NOMO-1 (cell line): ENCODE measurements at regions not wholly inside any gene's neighbourhood (a gene's known extent, or its start where the extent isn't known, plus 50 kb on each side); places are given as distances from the start of the nearest gene placed in this dataset.

Experiments used
- DNase-seq, 2 experiments: peaks; one replicate each; lab custom pipeline; 2025; ENCODE audit not compliant: unreplicated experiment in 2 of 2; lab: John Stamatoyannopoulos, UW

DNA sequence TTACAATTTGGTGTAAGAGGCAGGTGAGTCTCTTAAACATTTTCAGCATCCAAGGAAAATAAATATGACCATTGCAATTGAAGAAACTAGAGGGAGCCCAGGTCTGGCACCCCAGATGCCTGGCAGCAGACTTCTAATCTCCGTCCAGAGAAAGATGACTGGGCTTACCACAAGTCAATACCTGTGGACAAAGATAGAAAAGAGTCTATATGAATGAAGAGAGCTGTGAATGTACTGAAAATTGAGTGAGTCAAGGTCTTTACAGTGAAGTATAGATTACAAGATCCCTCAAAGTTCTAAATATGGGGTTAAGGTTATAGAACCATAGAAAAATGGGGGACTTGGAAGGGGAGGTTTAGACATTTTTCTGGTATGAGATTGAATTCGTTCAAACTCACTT, 827.4 kb upstream of the NR2F2 start:
- DNase-seq, result no peak

DNA sequence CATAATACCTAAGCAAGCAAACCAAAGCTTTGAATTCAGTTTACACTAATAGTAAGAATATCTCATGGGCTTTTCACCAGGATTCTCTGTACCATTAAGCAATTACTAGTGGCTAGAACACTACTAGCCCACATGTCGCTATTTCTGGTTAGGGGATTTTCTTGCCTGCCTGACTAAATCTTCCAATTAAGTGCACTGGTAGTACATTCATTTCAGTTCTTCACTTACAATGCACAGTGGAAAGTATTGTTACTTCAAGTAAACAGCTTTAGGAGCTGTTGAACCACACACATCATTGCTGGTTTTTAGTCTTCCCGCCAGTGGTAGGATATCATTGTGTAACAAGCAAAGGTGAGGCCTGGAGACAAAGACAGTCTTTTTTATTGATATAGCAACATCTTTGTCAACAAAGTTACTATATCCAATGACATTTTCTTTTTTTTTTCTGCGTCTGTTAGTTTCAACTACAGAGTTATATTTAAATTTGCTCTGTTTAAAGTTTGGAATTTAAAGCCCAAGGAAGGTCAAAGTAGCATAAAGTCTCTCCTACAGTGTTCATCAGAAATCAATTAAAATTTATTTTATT, 826.8 kb upstream of the NR2F2 start:
- no peak for DNase-seq

DNA sequence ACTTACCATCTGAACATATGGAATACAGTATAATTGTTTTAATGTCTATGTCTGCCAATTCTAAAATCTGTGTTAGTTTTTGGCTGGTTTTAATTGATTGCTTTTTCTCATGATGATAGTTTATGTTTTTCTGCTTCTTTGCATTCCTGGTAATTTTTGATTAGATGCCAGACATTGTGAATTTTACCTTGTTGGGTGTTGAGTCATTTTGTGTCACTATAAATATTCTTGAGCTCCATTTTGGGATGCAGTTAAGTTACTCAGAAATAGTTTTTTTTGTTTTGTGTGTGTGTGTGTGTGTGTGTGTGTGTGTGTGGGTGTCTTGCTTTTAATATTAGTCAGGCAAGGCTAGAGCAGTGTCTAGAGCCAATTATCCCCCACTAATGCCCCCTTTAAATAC, 818.8 kb upstream of the NR2F2 start:
- no peak for DNase-seq

DNA sequence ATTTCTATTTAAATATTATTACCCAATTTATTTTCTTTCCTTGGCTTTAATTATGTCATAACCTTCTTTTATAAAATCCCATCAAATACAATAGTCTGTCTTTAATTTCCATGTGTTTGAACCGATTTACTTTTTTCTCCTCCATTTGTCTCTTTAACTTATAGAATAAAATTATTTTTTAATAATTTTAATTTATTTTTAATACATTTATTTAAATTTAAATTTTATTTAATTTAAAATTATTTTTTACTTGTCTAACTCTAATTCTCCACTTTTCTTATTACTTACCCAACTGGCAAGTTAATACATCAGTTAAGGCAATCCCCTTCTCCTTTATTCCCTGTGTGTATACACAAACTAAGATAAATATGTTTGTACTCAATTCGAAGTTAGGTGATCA, 817.6 kb upstream of the NR2F2 start:
- DNase-seq, result no peak

DNA sequence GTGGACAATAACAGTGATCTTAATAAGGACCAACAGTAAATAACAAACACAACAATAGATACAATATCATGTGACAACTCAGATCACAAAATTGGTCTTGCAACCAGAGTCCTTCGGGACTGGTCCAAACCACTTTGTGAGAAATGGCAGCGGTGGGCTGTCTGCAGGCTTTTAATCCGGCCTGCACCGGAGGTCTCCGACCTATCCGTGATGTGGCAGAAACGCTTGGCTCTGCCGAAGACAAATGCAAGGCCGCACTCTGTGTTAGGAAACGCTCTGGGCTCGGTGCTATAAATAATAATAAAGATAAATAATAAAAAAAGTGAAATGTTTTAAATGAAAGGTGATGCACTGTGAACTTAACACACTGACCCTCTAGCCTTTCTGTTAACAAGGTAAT, 810.6 kb upstream of the NR2F2 start:
- DNase-seq, result no peak

DNA sequence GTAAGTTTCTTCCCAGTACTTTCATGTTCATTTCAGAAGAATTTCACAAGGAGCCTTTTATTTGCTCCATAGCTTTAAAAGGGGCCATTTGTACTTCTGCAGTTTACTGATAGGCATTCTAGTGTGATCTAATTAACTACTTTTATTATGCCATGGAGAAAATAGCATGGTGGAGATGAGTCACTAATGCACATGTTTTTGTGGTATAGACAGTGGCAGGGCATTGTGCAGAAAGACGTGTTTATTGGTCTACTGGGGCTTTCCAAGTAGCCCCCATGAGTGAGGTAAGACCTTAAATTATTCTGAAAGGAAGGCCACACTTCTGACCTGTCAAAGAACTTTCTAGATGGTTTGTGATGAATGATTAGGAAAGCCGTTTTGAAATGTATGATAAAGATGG, 810.0 kb upstream of the NR2F2 start:
- no peak for DNase-seq

DNA sequence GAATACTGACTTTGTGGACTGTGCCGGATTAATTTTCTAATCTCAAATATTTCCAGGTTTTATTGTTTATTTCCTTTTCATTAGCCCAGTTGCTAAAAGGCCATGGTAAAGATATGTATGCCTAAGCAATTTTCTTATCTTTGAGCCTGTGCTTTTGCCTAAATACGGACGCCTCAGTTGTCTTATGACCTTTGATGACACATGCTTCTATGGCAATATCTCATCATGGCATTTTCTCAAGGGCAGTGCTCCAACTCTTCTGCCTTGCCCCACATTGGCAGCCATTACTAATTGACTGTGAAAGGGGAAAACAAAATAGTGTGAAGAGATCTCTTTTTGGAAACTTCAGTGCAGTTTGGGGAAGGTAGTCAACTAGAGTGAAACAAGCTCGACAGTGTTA, 809.6 kb upstream of the NR2F2 start:
- DNase-seq, result no peak

DNA sequence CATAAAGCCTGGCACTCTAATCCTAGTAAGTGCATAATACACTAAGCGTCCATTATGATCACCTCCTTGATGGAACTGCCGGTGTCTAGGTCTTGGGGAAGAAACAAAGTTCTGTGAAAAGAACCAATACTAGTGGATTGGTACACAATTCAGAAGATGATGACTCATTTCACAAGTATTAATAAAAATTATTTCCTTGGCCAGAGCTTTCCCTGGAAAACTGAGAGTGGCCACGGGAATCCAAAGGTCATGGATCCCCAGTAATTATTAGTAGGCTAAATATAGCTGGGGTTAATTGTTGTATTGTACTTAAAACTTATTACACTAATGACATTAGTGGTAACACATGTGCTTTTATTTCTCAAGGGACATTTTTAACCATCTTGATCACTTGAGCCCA, 808.0 kb upstream of the NR2F2 start:
- DNase-seq, result no peak

DNA sequence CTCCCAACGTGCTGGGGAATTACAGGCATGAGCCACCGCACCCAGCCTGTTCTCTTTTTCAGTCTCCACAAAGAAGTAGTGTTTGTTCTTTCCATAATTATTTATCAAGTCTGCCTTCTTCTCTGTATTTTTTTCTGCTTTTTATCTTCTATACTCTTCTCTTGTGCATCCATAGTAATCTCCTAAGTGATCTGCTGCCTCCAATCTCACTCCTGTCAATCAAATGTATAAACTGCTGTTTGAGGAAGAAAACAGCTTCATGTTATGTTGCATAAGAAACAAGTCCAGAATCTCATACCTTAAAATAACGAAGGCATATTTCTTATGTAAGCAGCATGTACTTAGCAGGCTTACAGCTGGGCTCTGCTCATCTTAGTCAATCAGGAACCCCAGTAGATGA, 801.6 kb upstream of the NR2F2 start:
- DNase-seq, result no peak

DNA sequence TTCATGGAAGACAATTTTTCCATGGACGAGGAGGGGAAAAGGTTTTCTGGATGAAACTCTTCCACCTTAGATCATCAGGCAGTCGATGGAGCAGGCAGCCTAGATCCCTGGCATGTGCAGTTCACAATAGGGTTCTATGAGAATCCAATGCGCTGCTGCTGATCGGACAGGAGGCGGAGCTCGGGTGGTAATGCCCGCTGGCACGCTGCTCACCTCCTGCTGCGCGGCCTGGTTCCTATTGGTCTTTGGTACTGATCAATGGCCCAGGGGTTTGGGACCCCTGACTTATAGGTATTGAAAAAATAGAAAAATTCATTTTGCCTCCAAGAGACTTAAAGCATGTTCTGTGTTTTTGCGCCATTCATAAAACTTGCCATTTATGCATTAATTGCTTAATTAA, 793.9 kb upstream of the NR2F2 start:
- no peak for DNase-seq

DNA sequence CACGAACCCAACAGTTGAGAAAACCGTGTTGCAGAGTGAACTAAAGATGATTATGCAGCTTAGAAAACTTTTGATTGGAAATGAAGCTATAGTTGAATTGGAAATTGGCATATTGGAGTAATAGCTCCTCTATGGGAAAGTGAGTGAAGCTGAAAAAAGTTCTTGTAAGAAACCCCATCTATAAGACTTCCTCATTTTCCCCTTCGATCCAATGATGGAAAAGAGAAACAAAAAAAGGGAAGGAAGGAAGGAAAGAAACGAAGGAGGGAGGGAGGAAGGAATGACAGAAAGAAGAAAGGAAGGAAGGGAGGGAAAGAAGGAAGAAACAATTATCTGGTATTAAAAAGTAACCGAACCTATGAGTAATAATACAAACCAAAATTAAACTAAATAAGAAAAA, 791.8 kb upstream of the NR2F2 start:
- no peak for DNase-seq

DNA sequence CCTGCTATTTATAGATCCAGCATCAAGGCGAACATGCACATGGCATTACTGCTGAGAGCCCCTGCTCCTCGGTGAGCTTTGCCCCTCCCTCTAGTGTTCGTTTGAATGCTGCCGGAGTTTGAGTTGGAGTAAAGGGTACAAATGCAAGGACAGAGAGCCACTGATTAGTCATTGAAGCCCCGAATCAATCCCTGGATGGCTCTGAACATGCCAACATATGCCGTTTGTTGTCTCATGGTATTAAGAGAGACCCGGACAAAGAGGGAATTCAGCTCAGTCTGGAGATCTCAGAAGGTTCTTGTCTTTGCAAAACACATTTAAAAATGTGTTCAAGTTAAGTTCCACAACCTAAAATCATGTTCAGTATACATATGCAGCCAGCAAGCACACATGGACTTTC, 789.2 kb upstream of the NR2F2 start:
- no peak for DNase-seq

DNA sequence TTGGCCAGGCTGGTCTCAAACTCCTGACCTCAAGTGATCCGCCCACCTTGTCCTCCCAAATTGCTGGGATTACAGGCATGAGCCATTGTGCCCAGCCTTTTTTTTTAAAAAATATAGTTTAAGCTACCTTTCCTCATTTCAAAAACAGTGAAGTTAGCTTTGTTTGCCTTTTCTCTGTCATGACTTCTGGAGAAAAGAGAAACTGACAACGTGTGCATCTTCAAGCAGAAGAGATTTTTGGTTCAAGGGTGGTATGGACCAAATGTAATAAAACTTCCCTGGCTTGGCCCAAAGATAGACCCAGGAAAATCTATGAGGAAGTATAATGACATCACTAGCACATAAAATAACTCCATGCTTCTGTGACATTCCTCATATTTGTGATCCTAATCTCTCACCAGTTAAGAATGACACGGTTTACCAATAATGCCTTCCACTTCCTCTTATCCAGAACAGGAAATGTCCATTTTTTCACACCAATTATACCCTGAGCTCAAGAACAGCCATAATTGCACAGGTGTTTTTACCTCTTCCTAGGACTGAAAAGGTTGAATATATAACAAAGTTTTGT, 781.2 kb upstream of the NR2F2 start:
- no peak for DNase-seq

DNA sequence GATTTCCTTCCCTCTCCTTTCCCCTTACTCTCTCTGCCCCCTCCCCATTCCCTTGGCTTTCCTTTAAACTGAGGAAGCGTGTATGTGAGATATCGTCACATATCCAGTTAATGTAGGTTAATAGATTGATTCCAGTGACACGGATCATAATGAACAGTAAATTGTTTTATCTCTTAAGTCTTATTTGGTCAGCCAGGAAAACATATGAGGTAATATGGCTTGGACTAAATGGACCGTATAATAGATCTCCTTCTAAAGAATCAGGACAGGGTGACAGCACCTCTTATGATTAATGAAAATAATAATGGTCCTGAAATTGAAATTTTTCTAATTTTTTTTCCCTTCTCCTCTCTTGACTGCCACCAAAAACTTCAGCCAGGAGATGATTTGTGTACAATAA, 779.8 kb upstream of the NR2F2 start:
- no peak for DNase-seq

DNA sequence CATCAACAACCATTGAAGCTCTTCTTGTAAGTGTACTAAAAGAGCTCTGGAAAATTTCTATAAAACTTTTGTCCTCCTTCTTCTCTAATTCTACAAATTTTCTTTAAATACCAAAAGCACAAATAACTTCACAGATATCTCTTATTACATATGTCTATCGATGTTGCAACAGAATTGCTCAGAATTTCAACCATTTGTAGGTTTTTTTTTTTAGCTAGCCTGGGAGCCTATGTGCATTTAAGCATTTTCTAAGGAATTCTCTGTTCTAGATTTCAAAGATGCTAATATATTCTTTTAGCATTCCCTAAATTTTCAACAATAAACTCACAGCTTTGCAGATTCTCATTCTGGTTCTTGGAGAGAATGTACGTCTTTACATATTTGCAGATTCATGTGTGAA, 774.3 kb upstream of the NR2F2 start:
- DNase-seq, result no peak

DNA sequence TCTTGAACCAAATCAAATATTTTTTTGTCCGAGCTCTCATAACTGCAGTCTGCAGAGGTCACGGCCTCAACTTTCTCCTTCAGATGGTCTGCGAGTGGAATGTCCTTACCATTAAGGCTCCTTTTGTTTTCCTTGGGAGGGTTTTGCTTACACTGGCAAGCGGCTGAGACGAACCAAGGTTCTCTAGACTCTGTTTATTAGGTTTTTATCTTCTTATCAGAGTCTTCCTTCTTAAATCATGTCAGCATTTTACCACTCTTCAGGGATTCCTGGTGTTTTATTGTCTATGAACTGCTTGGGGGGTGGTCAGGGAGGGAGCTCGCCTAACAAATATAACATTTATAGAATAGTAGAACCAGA, 773.7 kb upstream of the NR2F2 start:
- no peak for DNase-seq

DNA sequence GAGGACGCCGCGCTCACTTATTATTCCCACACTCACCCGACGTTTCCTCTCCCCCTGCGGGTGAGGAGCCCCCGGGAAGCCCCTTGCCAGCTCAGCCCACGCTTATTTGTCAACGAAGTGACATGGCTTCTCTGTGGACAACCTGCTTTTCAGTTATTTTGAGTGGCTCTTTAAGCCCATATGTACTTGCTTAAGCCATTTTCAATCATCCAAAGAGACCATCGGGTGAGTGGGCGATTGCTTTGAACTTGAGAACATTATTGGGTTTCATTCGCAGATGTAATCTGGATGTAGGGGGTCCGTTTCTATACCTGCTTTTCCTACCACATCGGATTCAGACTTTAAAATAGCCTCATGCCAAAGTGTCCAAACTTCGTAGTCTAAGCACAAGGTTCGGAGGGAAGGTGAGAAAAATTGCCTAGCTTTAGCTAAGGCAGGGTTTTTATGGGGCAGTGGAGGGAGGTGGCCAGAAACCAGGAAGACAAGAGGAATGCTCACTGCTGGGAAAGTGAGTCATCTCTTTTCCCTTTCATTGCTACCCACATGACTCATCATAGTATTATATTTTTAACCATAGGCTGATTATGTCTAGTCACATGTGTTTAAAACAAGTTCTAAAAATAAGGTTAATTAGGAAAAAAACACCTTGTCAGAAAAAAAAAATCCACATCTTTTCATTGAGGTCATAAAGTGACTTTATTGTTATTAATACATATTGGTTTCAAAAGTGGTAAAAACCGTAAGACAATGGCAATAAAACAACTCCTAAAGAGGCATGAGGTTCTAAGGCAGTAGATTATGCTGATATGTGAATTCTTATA, 773.1 kb upstream of the NR2F2 start:
- no peak for DNase-seq

DNA sequence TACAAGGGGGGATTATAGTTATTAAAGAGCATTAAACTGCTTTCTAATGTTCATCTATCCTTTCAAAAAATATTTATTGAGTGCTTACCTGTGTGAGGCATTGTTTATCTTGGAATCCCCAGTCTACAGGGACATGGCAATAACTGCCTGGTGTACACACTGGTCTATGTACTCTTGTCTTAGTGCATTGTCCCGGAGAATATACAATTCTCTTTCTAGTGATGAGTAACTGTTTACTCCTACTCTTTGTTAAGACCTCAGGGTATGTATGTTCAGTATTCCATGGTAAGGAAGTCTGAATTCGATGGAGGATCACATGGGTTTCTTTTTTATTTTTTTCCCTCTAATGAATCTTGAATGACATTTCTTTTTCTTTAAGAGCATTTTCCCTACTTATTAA, 772.4 kb upstream of the NR2F2 start:
- no peak for DNase-seq

DNA sequence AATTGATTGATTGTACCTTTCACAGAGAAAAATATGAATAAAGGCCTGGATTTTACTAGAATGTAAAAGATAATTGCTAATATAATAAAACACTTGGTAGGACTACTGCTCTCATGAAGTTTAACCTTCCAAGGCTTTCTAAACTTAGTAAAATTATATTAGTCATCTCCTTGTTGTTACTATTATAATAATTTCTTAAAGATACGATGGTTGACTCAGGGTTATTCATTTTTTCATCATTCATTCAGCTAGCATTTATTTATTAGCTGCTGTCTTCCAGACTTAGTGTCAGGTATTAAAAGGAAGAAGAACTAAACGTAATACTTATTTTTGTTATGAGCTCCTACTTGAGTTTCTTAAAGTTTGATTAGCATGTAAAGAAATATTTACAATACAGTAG, 771.6 kb upstream of the NR2F2 start:
- DNase-seq, result no peak

DNA sequence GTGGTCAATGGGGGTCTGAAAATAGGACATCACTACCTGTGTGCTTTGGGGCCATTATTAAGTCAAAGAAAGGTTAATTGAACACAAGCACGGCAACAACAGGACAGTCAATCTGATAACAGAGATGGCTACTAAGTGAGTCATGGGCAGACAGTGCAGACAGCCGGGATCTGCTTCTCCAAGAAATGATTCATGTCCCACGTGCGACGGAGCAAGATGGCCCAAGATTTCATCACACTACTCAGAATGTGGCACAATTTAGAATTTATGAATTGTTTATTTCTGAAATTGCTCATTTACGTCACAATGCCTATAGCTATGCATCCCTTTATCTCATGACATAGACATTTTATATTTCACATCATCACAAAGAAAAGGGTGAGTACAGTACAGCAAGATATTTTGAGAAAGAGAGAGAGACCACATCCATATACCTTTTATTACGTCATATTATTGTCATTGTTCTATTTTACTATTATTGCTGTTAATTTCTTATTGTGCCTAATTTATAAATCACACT, 770.6 kb upstream of the NR2F2 start:
- peak in 1 of 2 experiments; percentile 1 for DNase-seq

DNA sequence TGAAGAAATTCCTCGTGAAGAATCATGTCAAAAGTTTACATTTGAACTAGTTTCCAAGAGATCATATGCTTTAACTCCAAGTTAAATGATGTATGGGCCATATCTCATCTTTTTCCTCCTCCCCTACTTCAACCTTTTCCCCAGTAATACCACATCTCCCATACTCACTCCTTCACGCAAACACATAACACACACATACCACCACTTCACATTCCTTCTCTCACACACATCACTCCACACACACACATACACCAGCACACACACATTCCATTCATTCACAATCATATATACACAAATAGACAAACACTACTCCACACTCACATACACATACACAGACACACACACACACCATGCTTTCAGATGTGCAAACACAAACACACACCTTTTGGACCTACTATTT, 769.0 kb upstream of the NR2F2 start:
- DNase-seq, result no peak

DNA sequence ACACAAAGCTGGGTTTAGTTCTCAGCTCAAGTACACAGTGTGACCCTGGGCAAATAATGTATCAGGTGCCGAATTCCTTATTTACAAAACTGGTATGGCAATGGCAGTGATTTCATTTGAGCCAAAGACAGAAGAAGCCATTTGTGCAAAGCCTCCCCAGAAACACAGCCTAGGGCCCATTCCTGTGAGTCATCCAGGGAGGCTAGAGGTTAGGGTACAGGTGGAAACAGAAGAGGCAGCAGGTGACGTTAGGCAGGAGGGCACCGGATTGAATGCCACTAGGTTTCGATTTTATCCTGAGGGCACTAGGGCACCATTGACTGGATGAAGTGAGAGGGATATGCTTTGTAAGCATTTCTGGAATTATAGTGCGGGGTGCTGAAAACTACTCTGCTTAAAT, 766.9 kb upstream of the NR2F2 start:
- no peak for DNase-seq
